Endodermal cell (in vitro differentiated cells): ENCODE measurements at regions not wholly inside any gene's neighbourhood (a gene's known extent, or its start where the extent isn't known, plus 50 kb on each side); places are given as distances from the start of the nearest gene placed in this dataset.
A peak's percentile ranks its signal among the peaks of the same experiment; 100 is the strongest.
"Not testable (repeated sequence)": the region's sequence is repeated elsewhere in the genome, so short reads cannot be mapped to it uniquely, and the experiment has no call there.

ENCODE experiments used
- DNase-seq: peaks from one replicate; pipeline ENCODE4 v3.0.0-alpha.2; 2017
- H3K27ac ChIP-seq: 2 replicates; pipeline ENCODE4 v1.5.1; 2013; ENCODE audit warnings: mild to moderate bottlenecking, low read depth, low read length, moderate library complexity
- H3K27me3 ChIP-seq: 2 replicates; pipeline ENCODE4 v1.6.1; 2013; ENCODE audit warnings: mild to moderate bottlenecking, low read length, moderate library complexity; ENCODE audit not compliant: insufficient read depth, control insufficient read depth, poor library complexity, severe bottlenecking
- H3K36me3 ChIP-seq: 2 replicates; pipeline ENCODE4 v1.7.0; 2013; ENCODE audit warnings: mild to moderate bottlenecking, low read length, moderate library complexity; ENCODE audit not compliant: control insufficient read depth, insufficient read depth
- H3K4me1 ChIP-seq: one replicate; pipeline ENCODE4 v1.7.0; 2013; ENCODE audit warnings: low read length; ENCODE audit not compliant: control insufficient read depth, insufficient read depth
- H3K4me3 ChIP-seq: 2 replicates; pipeline ENCODE4 v1.5.1; 2013; ENCODE audit warnings: mild to moderate bottlenecking, low read length, moderate library complexity
- H3K9ac ChIP-seq: 2 replicates; pipeline ENCODE4 v1.6.1; 2013; ENCODE audit warnings: mild to moderate bottlenecking, low read length, moderate library complexity; ENCODE audit not compliant: poor library complexity, severe bottlenecking; ENCODE audit errors: extremely low read depth
- H3K9me3 ChIP-seq: 2 replicates; pipeline ENCODE4 v1.6.1; 2013; ENCODE audit warnings: mild to moderate bottlenecking, low read length, moderate library complexity; ENCODE audit not compliant: control insufficient read depth
- H3K27ac Mint-ChIP-seq: 2 replicates; pipeline ENCODE4 v1.8.0; 2020; ENCODE audit warnings: mixed read lengths
- H3K27me3 Mint-ChIP-seq: 2 replicates; pipeline ENCODE4 v1.8.0; 2021; ENCODE audit warnings: mild to moderate bottlenecking, mixed read lengths; ENCODE audit not compliant: insufficient read depth
- H3K36me3 Mint-ChIP-seq: 2 replicates; pipeline ENCODE4 v1.8.0; 2020; ENCODE audit warnings: low read depth, mixed read lengths
- H3K4me1 Mint-ChIP-seq: 2 replicates; pipeline ENCODE4 v1.8.0; 2020; ENCODE audit warnings: mixed read lengths
- H3K4me3 Mint-ChIP-seq: 2 replicates; pipeline ENCODE4 v1.8.0; 2020; ENCODE audit warnings: mild to moderate bottlenecking, moderate library complexity, mixed read lengths
- H3K9me3 Mint-ChIP-seq: 2 replicates; pipeline ENCODE4 v1.8.0; 2020; ENCODE audit warnings: mild to moderate bottlenecking, mixed read lengths
- CTCF ChIP-seq: fragments of 200-600 bp; sonication (generic); conservative IDR thresholded peaks from 2 replicates; pipeline ENCODE4 v1.5.0; 2021; ENCODE audit warnings: antibody characterized with exemption, mild to moderate bottlenecking
- WGBS, 2 experiments: methylation state at CpG; one replicate each; pipeline versions ENCODE4 v1.1.5 to v1.1.7; 2013; ENCODE audit warnings: missing lambda C conversion rate in 2 of 2, mixed read lengths in 1 of 2; ENCODE audit not compliant: insufficient coverage in 1 of 2, insufficient read length in 1 of 2; 5-methylcytosine and 5-hydroxymethylcytosine counted together

DNA sequence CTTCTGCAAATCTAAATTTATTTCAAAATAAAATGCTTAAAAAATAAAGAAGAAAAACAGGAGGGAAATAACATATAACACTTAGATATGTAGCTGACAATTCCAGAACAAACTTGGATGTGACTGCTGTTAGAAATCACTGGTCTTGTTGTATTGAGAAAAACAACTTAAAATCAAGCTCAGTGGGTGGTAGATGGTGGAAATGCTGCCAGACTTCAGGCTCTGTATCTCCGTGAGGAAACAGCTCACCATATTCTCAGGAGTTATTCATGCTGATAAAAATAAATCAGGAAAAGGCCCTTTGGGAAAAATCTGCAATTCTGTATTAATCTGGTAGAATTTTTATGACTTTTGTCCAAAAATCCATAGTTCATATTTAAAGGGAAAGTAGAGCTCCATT lies 477.6 kb downstream of the RAP2B start:
- H3K36me3 Mint-ChIP-seq = peaks cover 3% of the 10 kb centered on the region
- H3K27me3 ChIP-seq = no peaks in the 10 kb centered on the region
- H3K4me1 Mint-ChIP-seq = peaks cover 54% of the 10 kb centered on the region
- H3K36me3 ChIP-seq = no peaks in the 10 kb centered on the region
- peak overlapping the region; percentile 11 for H3K4me3 ChIP-seq
- no peaks in the 10 kb centered on the region for H3K27me3 Mint-ChIP-seq
- H3K4me3 Mint-ChIP-seq = peak overlapping the region; percentile 40
- WGBS, 2 experiments = 57 to 88% methylated on average over 1 of the region's 1 CpG
- no peak overlapping the region for H3K27ac ChIP-seq
- TF ChIP-seq CTCF = no peak
- peak overlapping the region; percentile 56 for H3K9ac ChIP-seq
- DNase-seq = no peak
- H3K4me1 ChIP-seq = peaks cover 16% of the 10 kb centered on the region
- H3K9me3 Mint-ChIP-seq = peaks cover 14% of the 10 kb centered on the region
- peaks cover 9% of the 10 kb centered on the region for H3K9me3 ChIP-seq
- H3K27ac Mint-ChIP-seq = peak overlapping the region; percentile 83

DNA sequence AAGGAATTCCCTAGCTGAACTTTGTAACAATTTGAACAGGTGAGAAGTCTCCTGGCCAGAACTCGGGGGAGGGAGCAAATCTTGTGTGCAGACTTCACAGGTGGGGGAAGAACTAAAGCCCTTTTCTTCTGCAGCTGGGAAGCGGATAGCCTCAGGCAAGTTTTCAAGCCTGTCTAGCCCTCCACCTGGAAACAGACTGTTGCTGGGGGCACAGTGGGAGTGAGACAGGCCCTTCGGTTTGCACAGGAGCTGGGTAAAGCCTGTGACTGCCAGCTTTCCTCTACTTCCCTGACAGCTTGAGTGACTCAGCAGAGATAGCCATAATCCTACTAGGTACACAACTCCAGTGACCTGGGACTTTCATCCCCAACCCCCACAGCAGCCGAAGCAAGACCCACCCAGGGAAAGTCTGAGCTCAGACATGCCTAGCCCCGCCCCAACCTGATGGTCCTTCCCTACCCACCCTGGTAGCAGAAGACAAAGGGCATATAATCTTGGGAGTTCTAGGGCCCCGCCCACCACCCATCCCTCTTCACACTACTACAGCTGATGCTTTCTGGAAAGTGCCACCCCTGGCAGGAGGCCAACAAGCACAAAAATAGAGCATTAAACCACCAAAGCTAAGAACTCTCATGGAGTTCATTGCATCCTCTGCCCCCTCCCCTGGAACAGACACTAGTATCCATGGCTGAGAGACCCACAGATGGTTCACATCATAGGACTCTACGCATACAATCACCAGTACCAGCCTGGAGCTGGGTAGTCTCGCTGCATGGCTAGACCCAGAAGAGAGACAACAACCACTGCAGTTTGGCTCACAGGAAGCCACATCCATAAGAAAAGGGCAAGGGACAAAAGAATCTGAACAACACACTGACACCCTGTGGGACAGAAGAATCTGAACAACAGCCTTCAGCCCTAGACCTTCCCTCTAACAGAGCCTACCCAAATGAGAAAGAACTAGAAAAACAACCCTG lies 479.0 kb downstream of the RAP2B start:
- TF ChIP-seq CTCF = no peak
- 40% methylated on average over 8 of the region's 8 CpGs; no CpG with 5 or more reads in 1 of the 2 experiments for WGBS, 2 experiments
- no peaks in the 10 kb centered on the region for H3K27me3 ChIP-seq
- Mint-ChIP-seq H3K4me3 (peak overlapping the region; percentile 40), H3K9me3 (peaks cover 28% of the 10 kb centered on the region), H3K36me3 (peaks cover 6% of the 10 kb centered on the region), H3K4me1 (peaks cover 48% of the 10 kb centered on the region), H3K27ac (peak overlapping the region; percentile 83), H3K27me3 (no peaks in the 10 kb centered on the region)
- DNase-seq = peak; percentile 85
- H3K9me3 ChIP-seq = peaks cover 22% of the 10 kb centered on the region
- peak overlapping the region; percentile 56 for H3K9ac ChIP-seq
- H3K4me3 ChIP-seq = peak overlapping the region; percentile 57
- peaks cover 14% of the 10 kb centered on the region for H3K4me1 ChIP-seq
- H3K27ac ChIP-seq = peak overlapping the region; percentile 50
- H3K36me3 ChIP-seq = no peaks in the 10 kb centered on the region

- H3K4me3 Mint-ChIP-seq, H3K27ac ChIP-seq, H3K4me3 ChIP-seq, H3K36me3 Mint-ChIP-seq, H3K27me3 Mint-ChIP-seq, H3K36me3 ChIP-seq, H3K9ac ChIP-seq, H3K27me3 ChIP-seq, DNase-seq: not testable (repeated sequence)
- Histone ChIP-seq H3K4me1 (peaks cover 11% of the 10 kb centered on the region), H3K9me3 (peaks cover 25% of the 10 kb centered on the region)
- H3K27ac Mint-ChIP-seq = peak overlapping the region; percentile 83
- peaks cover 28% of the 10 kb centered on the region for H3K9me3 Mint-ChIP-seq
- peaks cover 52% of the 10 kb centered on the region for H3K4me1 Mint-ChIP-seq
Measured at GRCh38 chr3:153642576-153642975, 478.6 kb upstream of the ARHGEF26 start.

GRCh38 chr3:153643471-153643870 lies 477.7 kb upstream of the ARHGEF26 start:
- Mint-ChIP-seq H3K4me1 (peaks cover 60% of the 10 kb centered on the region), H3K9me3 (peaks cover 26% of the 10 kb centered on the region)
- not testable (repeated sequence) for H3K9ac ChIP-seq, H3K4me3 Mint-ChIP-seq, H3K27me3 Mint-ChIP-seq, H3K27ac Mint-ChIP-seq, H3K4me3 ChIP-seq, H3K36me3 ChIP-seq, H3K36me3 Mint-ChIP-seq, H3K27ac ChIP-seq, DNase-seq, H3K27me3 ChIP-seq
- H3K9me3 ChIP-seq = peaks cover 25% of the 10 kb centered on the region
- 86 to 88% methylated on average over 1 to 2 of the region's 2 CpGs for WGBS, 2 experiments
- H3K4me1 ChIP-seq = peaks cover 11% of the 10 kb centered on the region
